ENCODE measurements at regions not wholly inside any gene's neighbourhood (a gene's known extent, or its start where the extent isn't known, plus 50 kb on each side); places are given as distances from the start of the nearest gene placed in this dataset.
"Not testable (repeated sequence)": the region's sequence is repeated elsewhere in the genome, so short reads cannot be mapped to it uniquely, and the experiment has no call there.

DNA sequence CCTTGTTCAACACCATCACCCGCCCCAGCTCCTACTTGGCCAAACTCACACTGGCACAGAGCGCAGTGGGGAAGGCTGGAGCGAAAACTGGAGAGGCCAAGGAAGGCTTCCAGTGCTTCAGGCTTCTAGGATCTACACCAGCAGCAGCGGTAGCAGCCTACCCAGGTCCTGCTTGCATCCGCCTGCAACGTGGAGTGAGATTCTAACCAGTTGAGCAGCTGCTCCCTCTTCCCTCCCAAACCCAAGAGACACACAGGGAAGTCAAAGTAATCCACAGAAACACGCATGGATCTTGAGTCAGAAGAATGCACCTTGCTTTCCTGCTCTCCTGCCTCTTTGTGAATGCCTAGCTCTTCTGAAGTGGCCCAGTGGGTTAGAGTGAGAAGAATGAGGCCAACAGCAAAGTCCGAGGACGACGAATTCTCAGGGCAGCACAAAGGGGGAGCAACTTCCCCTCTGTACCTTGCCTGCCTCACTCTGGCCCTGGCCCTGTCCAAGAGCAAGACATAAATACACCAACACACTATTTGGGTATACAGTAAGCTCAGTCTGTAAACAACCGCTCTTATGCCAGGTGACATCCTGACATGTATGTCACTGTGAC, 95.9 kb upstream of the FOXQ1 start:
- no peaks in the 10 kb centered on the region for H3K27me3 ChIP-seq (ENCODE audit: control insufficient read depth in 3 of 3, insufficient read depth in 3 of 3, low read length in 3 of 3)
- H3K9me3 ChIP-seq (ENCODE audit: control insufficient read depth in 2 of 2, insufficient read depth in 1 of 2, low read depth in 1 of 2, low read length in 1 of 2), result no peaks in the 10 kb centered on the region
- WGBS, 3 donors, result 83 to 88% (median 87%) methylated on average over 9 to 11 of the region's 11 CpGs
- H3K36me3 ChIP-seq (ENCODE audit: control insufficient read depth in 3 of 3, insufficient read depth in 2 of 3, low read depth in 1 of 3, low read length in 3 of 3), result no peaks in the 10 kb centered on the region
- no peak for DNase-seq
- no peak for FAIRE-seq
- no peaks in the 10 kb centered on the region for H3K4me1 ChIP-seq (ENCODE audit: control insufficient read depth in 3 of 3, insufficient read depth in 2 of 3, low read depth in 1 of 3, low read length in 2 of 3)
- H3K4me3 ChIP-seq (ENCODE audit: low read depth in 1 of 3, low read length in 3 of 3), result no peak overlapping the region
- H3K27ac ChIP-seq (ENCODE audit: low read depth in 1 of 3, low read length in 2 of 3), result no peak overlapping the region

DNA sequence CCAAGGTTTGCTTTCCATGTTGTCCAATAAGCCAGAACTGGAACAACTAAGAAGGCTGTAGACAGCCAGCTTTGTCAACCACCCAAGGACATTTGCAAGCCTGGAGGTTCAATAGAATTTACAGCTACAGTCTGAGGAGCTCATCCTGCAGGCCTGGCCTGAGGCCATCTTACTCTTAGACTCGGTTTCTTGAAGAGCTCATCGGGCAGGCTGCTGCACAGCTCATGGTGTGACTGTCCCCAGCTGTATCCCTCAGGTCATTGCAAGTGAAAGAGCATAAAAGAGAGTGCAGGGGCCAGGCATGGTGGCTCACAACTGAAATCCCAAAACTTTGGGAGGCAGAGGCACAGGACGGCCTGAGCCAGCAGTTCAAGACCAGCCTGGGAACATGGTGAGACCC, 96.9 kb upstream of the FOXQ1 start:
- Histone ChIP-seq H3K9me3 (ENCODE audit: control insufficient read depth in 2 of 2, insufficient read depth in 1 of 2, low read depth in 1 of 2, low read length in 1 of 2) (no peaks in the 10 kb centered on the region), H3K4me3 (ENCODE audit: low read depth in 1 of 3, low read length in 3 of 3) (no peak overlapping the region), H3K4me1 (ENCODE audit: control insufficient read depth in 3 of 3, insufficient read depth in 2 of 3, low read depth in 1 of 3, low read length in 2 of 3) (no peaks in the 10 kb centered on the region), H3K36me3 (ENCODE audit: control insufficient read depth in 3 of 3, insufficient read depth in 2 of 3, low read depth in 1 of 3, low read length in 3 of 3) (no peaks in the 10 kb centered on the region), H3K27me3 (ENCODE audit: control insufficient read depth in 3 of 3, insufficient read depth in 3 of 3, low read length in 3 of 3) (no peaks in the 10 kb centered on the region), H3K27ac (ENCODE audit: low read depth in 1 of 3, low read length in 2 of 3) (no peak overlapping the region)
- DNase-seq (no peak), FAIRE-seq (no peak)
- WGBS, 3 donors, result 74 to 88% (median 80%) methylated on average over 3 of the region's 3 CpGs

- FAIRE-seq (no peak), DNase-seq (no peak)
- Histone ChIP-seq H3K4me1 (ENCODE audit: control insufficient read depth in 3 of 3, insufficient read depth in 2 of 3, low read depth in 1 of 3, low read length in 2 of 3) (no peaks in the 10 kb centered on the region), H3K4me3 (ENCODE audit: low read depth in 1 of 3, low read length in 3 of 3) (no peak overlapping the region), H3K27me3 (ENCODE audit: control insufficient read depth in 3 of 3, insufficient read depth in 3 of 3, low read length in 3 of 3) (no peaks in the 10 kb centered on the region), H3K9me3 (ENCODE audit: control insufficient read depth in 2 of 2, insufficient read depth in 1 of 2, low read depth in 1 of 2, low read length in 1 of 2) (no peaks in the 10 kb centered on the region), H3K27ac (ENCODE audit: low read depth in 1 of 3, low read length in 2 of 3) (no peak overlapping the region), H3K36me3 (ENCODE audit: control insufficient read depth in 3 of 3, insufficient read depth in 2 of 3, low read depth in 1 of 3, low read length in 3 of 3) (no peaks in the 10 kb centered on the region)
- WGBS, 3 donors, result 46 to 60% (median 56%) methylated on average over 2 of the region's 2 CpGs
Measured at GRCh38 chr6:1212919-1213318, 99.0 kb upstream of the FOXQ1 start.

DNA sequence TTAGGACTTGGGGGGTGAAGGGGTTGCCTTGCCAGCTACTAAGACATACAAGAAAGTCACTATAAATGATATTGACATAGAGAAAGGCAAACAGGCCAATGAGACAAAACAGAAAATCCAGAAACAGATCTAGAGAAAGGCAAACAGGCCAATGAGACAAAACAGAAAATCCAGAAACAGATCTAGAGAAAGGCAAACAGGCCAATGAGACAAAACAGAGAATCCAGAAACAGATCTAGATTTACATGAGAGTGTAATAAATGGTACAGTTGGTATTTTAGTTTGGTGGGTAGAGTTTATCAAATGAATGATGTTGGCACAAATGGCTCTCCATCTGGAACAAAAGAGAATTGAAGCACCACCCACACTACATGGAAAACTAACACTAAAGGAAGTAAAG, 99.8 kb upstream of the FOXQ1 start:
- FAIRE-seq; H3K4me1 ChIP-seq (ENCODE audit: control insufficient read depth in 3 of 3, insufficient read depth in 2 of 3, low read depth in 1 of 3, low read length in 2 of 3); H3K36me3 ChIP-seq (ENCODE audit: control insufficient read depth in 3 of 3, insufficient read depth in 2 of 3, low read depth in 1 of 3, low read length in 3 of 3); DNase-seq; H3K27me3 ChIP-seq (ENCODE audit: control insufficient read depth in 3 of 3, insufficient read depth in 3 of 3, low read length in 3 of 3); H3K4me3 ChIP-seq (ENCODE audit: low read depth in 1 of 3, low read length in 3 of 3); H3K27ac ChIP-seq (ENCODE audit: low read depth in 1 of 3, low read length in 2 of 3); H3K9me3 ChIP-seq (ENCODE audit: control insufficient read depth in 2 of 2, insufficient read depth in 1 of 2, low read depth in 1 of 2, low read length in 1 of 2): not testable (repeated sequence)

- FAIRE-seq; H3K4me3 ChIP-seq (ENCODE audit: low read depth in 1 of 3, low read length in 3 of 3); DNase-seq; H3K27me3 ChIP-seq (ENCODE audit: control insufficient read depth in 3 of 3, insufficient read depth in 3 of 3, low read length in 3 of 3); H3K9me3 ChIP-seq (ENCODE audit: control insufficient read depth in 2 of 2, insufficient read depth in 1 of 2, low read depth in 1 of 2, low read length in 1 of 2); H3K27ac ChIP-seq (ENCODE audit: low read depth in 1 of 3, low read length in 2 of 3); H3K4me1 ChIP-seq (ENCODE audit: control insufficient read depth in 3 of 3, insufficient read depth in 2 of 3, low read depth in 1 of 3, low read length in 2 of 3); H3K36me3 ChIP-seq (ENCODE audit: control insufficient read depth in 3 of 3, insufficient read depth in 2 of 3, low read depth in 1 of 3, low read length in 3 of 3): not testable (repeated sequence)
- 75 to 81% (median 75%) methylated on average over 1 of the region's 1 CpG for WGBS, 3 donors
Measured at GRCh38 chr6:1210631-1211030, 101.3 kb upstream of the FOXQ1 start.

DNA sequence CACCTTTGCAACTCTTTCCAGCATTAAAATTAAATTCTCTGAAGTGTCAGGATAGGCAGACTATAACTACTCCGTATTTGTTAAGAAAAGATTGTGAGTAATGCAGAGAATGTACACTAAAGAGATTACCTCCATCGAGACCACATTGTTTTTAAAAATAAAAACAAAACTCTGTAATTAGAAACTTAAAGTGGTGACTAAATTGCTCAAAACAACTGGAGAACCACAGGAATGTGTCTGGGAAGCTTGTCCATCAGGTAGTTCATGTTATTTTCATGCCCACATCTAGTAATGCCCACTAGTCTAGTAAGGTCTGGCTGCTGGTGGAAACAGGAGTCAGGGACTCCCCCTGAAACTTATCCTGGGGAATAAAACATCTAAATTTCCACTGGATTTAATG, 103.0 kb upstream of the FOXQ1 start:
- no peaks in the 10 kb centered on the region for H3K9me3 ChIP-seq (ENCODE audit: control insufficient read depth in 2 of 2, insufficient read depth in 1 of 2, low read depth in 1 of 2, low read length in 1 of 2)
- FAIRE-seq, result no peak
- H3K4me3 ChIP-seq (ENCODE audit: low read depth in 1 of 3, low read length in 3 of 3), result no peak overlapping the region
- H3K36me3 ChIP-seq (ENCODE audit: control insufficient read depth in 3 of 3, insufficient read depth in 2 of 3, low read depth in 1 of 3, low read length in 3 of 3), result no peaks in the 10 kb centered on the region
- 80 to 88% (median 85%) methylated on average over 2 of the region's 2 CpGs for WGBS, 3 donors
- H3K4me1 ChIP-seq (ENCODE audit: control insufficient read depth in 3 of 3, insufficient read depth in 2 of 3, low read depth in 1 of 3, low read length in 2 of 3), result no peaks in the 10 kb centered on the region
- DNase-seq, result no peak
- H3K27me3 ChIP-seq (ENCODE audit: control insufficient read depth in 3 of 3, insufficient read depth in 3 of 3, low read length in 3 of 3), result no peaks in the 10 kb centered on the region
- no peak overlapping the region for H3K27ac ChIP-seq (ENCODE audit: low read depth in 1 of 3, low read length in 2 of 3)

GRCh38 chr6:1203546-1203945, 108.4 kb upstream of the FOXQ1 start:
- Histone ChIP-seq H3K4me1 (ENCODE audit: control insufficient read depth in 3 of 3, insufficient read depth in 2 of 3, low read depth in 1 of 3, low read length in 2 of 3) (no peaks in the 10 kb centered on the region), H3K36me3 (ENCODE audit: control insufficient read depth in 3 of 3, insufficient read depth in 2 of 3, low read depth in 1 of 3, low read length in 3 of 3) (no peaks in the 10 kb centered on the region), H3K27ac (ENCODE audit: low read depth in 1 of 3, low read length in 2 of 3) (no peak overlapping the region), H3K9me3 (ENCODE audit: control insufficient read depth in 2 of 2, insufficient read depth in 1 of 2, low read depth in 1 of 2, low read length in 1 of 2) (no peaks in the 10 kb centered on the region), H3K4me3 (ENCODE audit: low read depth in 1 of 3, low read length in 3 of 3) (no peak overlapping the region), H3K27me3 (ENCODE audit: control insufficient read depth in 3 of 3, insufficient read depth in 3 of 3, low read length in 3 of 3) (no peaks in the 10 kb centered on the region)
- FAIRE-seq, result no peak
- WGBS, 3 donors, result 85% methylated on average over 5 of the region's 5 CpGs
- DNase-seq, result no peak

GRCh38 chr6:1202201-1202600, 109.7 kb upstream of the FOXQ1 start:
- FAIRE-seq, result no peak
- DNase-seq, result no peak
- WGBS, 3 donors, result 23 to 60% (median 42%) methylated on average over 6 to 7 of the region's 7 CpGs
- Histone ChIP-seq H3K9me3 (ENCODE audit: control insufficient read depth in 2 of 2, insufficient read depth in 1 of 2, low read depth in 1 of 2, low read length in 1 of 2) (no peaks in the 10 kb centered on the region), H3K27me3 (ENCODE audit: control insufficient read depth in 3 of 3, insufficient read depth in 3 of 3, low read length in 3 of 3) (no peaks in the 10 kb centered on the region), H3K4me1 (ENCODE audit: control insufficient read depth in 3 of 3, insufficient read depth in 2 of 3, low read depth in 1 of 3, low read length in 2 of 3) (no peaks in the 10 kb centered on the region), H3K4me3 (ENCODE audit: low read depth in 1 of 3, low read length in 3 of 3) (no peak overlapping the region), H3K36me3 (ENCODE audit: control insufficient read depth in 3 of 3, insufficient read depth in 2 of 3, low read depth in 1 of 3, low read length in 3 of 3) (no peaks in the 10 kb centered on the region), H3K27ac (ENCODE audit: low read depth in 1 of 3, low read length in 2 of 3) (no peak overlapping the region)

DNA sequence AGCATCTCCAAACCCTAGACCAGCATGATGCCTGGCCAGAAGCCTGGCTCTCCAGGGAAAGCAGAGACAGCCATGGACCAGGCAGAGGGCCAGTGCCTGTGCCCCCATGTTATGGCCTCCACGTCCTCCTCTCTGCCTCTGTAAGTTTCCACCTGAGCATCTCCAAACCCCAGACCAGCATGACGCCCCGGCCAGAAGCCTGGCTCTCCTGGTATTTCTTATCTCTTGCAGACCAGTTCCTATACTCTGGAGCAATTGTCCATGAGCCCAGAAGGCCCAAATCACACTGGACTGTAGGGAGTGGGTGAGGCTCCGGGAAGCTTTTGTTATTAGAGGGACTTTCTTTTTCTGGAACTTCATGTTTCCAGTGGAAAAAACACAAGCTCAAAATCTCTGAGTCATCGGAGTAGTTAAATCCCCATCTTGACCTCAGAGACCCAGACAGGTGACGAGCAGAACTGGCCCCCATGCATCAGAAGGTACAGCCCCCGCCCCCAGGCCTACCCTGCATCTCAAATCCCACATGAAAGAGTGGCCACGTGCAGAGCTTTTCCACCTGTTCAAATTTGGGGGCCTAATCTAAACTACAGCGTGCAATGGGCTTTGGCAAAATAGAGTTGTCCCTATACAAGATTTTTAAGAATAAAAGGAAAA, 110.2 kb upstream of the FOXQ1 start:
- no peak for DNase-seq
- no peak overlapping the region for H3K27ac ChIP-seq (ENCODE audit: low read depth in 1 of 3, low read length in 2 of 3)
- no peaks in the 10 kb centered on the region for H3K36me3 ChIP-seq (ENCODE audit: control insufficient read depth in 3 of 3, insufficient read depth in 2 of 3, low read depth in 1 of 3, low read length in 3 of 3)
- H3K27me3 ChIP-seq (ENCODE audit: control insufficient read depth in 3 of 3, insufficient read depth in 3 of 3, low read length in 3 of 3), result no peaks in the 10 kb centered on the region
- no peaks in the 10 kb centered on the region for H3K9me3 ChIP-seq (ENCODE audit: control insufficient read depth in 2 of 2, insufficient read depth in 1 of 2, low read depth in 1 of 2, low read length in 1 of 2)
- H3K4me3 ChIP-seq (ENCODE audit: low read depth in 1 of 3, low read length in 3 of 3), result no peak overlapping the region
- H3K4me1 ChIP-seq (ENCODE audit: control insufficient read depth in 3 of 3, insufficient read depth in 2 of 3, low read depth in 1 of 3, low read length in 2 of 3), result no peaks in the 10 kb centered on the region
- WGBS, 3 donors, result 77 to 88% (median 79%) methylated on average over 9 of the region's 9 CpGs
- FAIRE-seq, result no peak

Measured in small intestine (tissue), 7 donors.